HAP-1 (cell line): ENCODE measurements at regions not wholly inside any gene's neighbourhood (a gene's known extent, or its start where the extent isn't known, plus 50 kb on each side); places are given as distances from the start of the nearest gene placed in this dataset.

Experiments
- DNase-seq, 2 experiments: peaks; one replicate each; pipeline ENCODE4 v3.0.0-alpha.2; 2016 to 2020; ENCODE audit warnings: low spot score in 2 of 2
- H3K27me3 ChIP-seq: fragments of 250-450 bp; sonication (Bioruptor Pico); 2 replicates; pipeline ENCODE4 v1.5.1; 2020; ENCODE audit warnings: low read depth, mild to moderate bottlenecking, moderate library complexity
- H3K36me3 ChIP-seq: fragments of 250-450 bp; sonication (Bioruptor Pico); replicated peaks from 2 replicates; pipeline ENCODE4 v1.5.1; 2020; ENCODE audit warnings: mild to moderate bottlenecking
- H3K4me1 ChIP-seq: fragments of 250-450 bp; sonication (Bioruptor Pico); 2 replicates; pipeline ENCODE4 v1.5.1; 2020; ENCODE audit warnings: mild to moderate bottlenecking
- H3K4me3 ChIP-seq: fragments of 250-450 bp; sonication (Bioruptor Pico); 2 replicates; pipeline ENCODE4 v1.5.1; 2020; ENCODE audit warnings: mild to moderate bottlenecking, moderate library complexity
- H3K9me3 ChIP-seq: fragments of 250-450 bp; sonication (Bioruptor Pico); 2 replicates; pipeline ENCODE4 v1.5.1; 2020; ENCODE audit warnings: mild to moderate bottlenecking, moderate library complexity
- in situ Hi-C: fragments of 300-500 bp; cut with MboI; formaldehyde crosslinking; loops from 3 replicates; pipeline ENCODE4 v1.14.3; 2020; ENCODE audit warnings: low sequenced_read_pairs, inconsistent platforms, mixed read lengths

DNA sequence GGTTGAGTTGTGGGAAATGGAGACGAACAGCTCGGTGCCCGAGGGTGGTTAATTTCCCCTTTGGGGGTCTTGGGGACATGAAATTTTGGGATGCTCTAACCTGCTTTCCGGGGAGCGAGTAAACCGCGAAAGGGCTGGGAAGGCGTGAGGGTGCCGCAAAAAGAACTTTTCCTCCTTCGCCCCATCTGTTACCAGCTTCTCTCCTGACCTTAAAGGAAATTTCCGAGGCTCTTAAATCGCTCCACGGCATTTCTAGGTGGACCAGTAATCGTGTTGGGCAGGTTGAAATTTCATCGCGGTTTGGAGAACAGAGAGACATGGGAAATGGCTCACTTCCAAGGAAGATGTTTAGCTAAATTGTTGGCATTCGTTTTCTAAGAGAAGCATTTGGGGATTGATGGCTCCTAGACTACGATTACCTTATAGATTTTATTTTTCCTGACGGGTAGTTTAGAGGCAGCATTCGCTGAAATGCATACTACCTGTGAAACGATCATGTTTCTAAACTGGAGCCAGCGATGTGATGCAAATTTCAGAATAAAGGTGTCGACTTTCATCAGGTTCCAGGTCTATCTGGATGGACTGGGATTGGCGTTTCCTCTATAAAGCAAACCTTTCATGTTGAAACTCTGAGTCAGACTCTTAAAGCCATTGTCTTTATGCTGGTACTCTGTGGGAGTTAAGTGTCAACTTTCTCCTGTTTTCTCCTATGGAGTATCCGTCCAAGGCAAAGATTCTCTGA, 414.5 kb downstream of the PCNX1 start:
- in situ Hi-C loops, result no loop called here
- H3K9me3 ChIP-seq, result no peaks in the 10 kb centered on the region
- no peaks in the 10 kb centered on the region for H3K27me3 ChIP-seq
- H3K4me3 ChIP-seq, result peak overlapping the region; percentile 70
- peaks cover 4% of the 10 kb centered on the region; the same call in 1 of the 2 replicates for H3K4me1 ChIP-seq
- H3K36me3 ChIP-seq, result no peaks in the 10 kb centered on the region
- peak; percentile 17 to 70 for DNase-seq

DNA sequence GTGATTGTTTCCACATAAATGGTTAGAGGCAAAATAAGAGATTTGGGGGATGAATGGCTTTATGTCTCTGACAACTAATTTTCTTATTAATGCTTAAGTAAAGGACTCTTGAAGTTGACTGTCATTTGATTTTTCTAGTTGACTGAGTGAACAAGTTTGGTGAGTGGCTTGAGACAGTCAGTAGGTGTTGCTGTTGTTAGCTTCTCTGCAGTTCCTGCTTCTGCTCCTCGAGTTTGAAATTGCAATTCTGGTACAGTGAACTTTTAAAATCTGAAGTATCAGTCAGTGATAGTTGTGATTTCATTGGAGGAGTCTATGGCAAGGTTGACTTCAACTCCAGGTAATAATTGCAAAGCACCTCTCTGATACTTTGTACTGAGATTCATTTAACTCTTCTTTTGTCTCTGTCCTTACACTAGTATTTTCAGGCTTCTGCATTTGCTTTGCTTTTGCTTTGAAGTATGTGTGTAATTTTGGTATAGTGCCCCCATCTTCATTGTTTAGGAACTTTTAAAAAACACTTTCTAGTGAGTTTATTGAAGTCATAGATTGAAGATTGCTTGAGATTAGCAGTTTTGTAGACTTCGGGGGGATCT, 415.5 kb downstream of the PCNX1 start:
- Histone ChIP-seq H3K4me3 (no peak overlapping the region), H3K36me3 (no peaks in the 10 kb centered on the region), H3K9me3 (no peaks in the 10 kb centered on the region), H3K27me3 (no peaks in the 10 kb centered on the region), H3K4me1 (peaks cover 4% of the 10 kb centered on the region; the same call in 1 of the 2 replicates)
- DNase-seq, result peak in 1 of 2 experiments; percentile 3
- in situ Hi-C loops, result no loop called here

- DNase-seq, result no peak
- Histone ChIP-seq H3K36me3 (no peaks in the 10 kb centered on the region), H3K4me1 (peaks cover 4% of the 10 kb centered on the region; the same call in 1 of the 2 replicates), H3K27me3 (no peaks in the 10 kb centered on the region), H3K9me3 (no peaks in the 10 kb centered on the region), H3K4me3 (no peak overlapping the region)
- in situ Hi-C loops, result no loop called here
Measured at GRCh38 chr14:71324767-71325272, 417.6 kb downstream of the PCNX1 start.

GRCh38 chr14:71327691-71328090, 420.4 kb downstream of the PCNX1 start:
- in situ Hi-C loops, result no loop called here

GRCh38 chr14:71328183-71328582, 420.9 kb downstream of the PCNX1 start:
- Histone ChIP-seq H3K9me3 (no peaks in the 10 kb centered on the region), H3K4me3 (no peak overlapping the region), H3K36me3 (no peaks in the 10 kb centered on the region), H3K4me1 (no peaks in the 10 kb centered on the region), H3K27me3 (no peaks in the 10 kb centered on the region)
- no peak for DNase-seq
- in situ Hi-C loops, result no loop called here

More at GRCh38 chr14:71327691-71328090, 420.4 kb downstream of the PCNX1 start:
- DNase-seq, result no peak
- Histone ChIP-seq H3K9me3 (no peaks in the 10 kb centered on the region), H3K36me3 (no peaks in the 10 kb centered on the region), H3K4me1 (no peaks in the 10 kb centered on the region), H3K4me3 (no peak overlapping the region), H3K27me3 (no peaks in the 10 kb centered on the region)

- no peaks in the 10 kb centered on the region for H3K4me1 ChIP-seq
- in situ Hi-C loops, result no loop called here
- no peak for DNase-seq
Measured at GRCh38 chr14:71328954-71329353, 421.7 kb downstream of the PCNX1 start.

GRCh38 chr14:71331403-71331802, 424.1 kb downstream of the PCNX1 start:
- Histone ChIP-seq H3K36me3 (no peaks in the 10 kb centered on the region), H3K27me3 (no peaks in the 10 kb centered on the region), H3K9me3 (no peaks in the 10 kb centered on the region), H3K4me3 (no peak overlapping the region), H3K4me1 (no peaks in the 10 kb centered on the region)
- DNase-seq, result no peak
- in situ Hi-C loops, result no loop called here

More at GRCh38 chr14:71328954-71329353, 421.7 kb downstream of the PCNX1 start:
- Histone ChIP-seq H3K27me3 (no peaks in the 10 kb centered on the region), H3K36me3 (no peaks in the 10 kb centered on the region), H3K9me3 (no peaks in the 10 kb centered on the region), H3K4me3 (no peak overlapping the region)

DNA sequence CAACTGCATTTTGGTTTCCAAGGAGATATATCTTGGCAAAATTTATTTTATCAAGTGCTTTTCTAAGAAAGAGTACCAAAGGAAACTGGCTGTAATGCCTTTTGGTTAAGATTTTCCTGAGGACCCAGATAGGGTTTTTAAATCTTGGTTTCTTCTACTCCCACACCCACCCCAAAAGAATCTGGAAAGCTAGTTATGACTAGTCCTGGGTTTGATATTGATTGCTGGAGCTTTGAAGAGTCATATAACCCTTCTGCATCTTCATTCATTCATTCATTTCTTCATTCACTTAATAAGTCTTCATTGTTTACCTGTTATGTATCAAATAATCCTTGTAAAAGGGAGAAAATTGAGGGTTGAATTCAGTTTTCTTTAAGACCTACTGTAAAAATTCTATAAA, 425.2 kb downstream of the PCNX1 start:
- Histone ChIP-seq H3K36me3 (no peaks in the 10 kb centered on the region), H3K4me1 (no peaks in the 10 kb centered on the region), H3K9me3 (no peaks in the 10 kb centered on the region), H3K27me3 (no peaks in the 10 kb centered on the region), H3K4me3 (no peak overlapping the region)
- no peak for DNase-seq
- in situ Hi-C loops, result no loop called here

DNA sequence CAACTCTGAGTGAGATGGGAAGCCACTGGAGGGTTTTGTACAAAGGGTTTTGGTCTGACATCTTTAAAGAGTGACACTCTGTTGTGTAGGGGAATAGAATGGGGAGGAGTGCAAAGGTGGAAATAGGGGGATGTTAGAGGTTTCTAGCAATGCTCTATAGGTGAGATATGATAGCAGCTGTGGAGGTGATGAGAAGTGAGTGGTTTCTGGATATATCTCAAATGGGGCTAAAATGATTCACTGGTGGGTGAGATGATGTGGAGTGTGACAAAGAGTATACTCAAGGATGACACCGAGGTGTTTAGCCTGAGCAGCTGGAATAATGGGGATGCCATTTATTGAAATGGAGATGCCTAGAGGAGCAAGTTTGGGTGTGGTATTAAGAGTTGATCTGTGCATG, 426.4 kb downstream of the PCNX1 start:
- Histone ChIP-seq H3K36me3 (no peaks in the 10 kb centered on the region), H3K4me1 (no peaks in the 10 kb centered on the region), H3K4me3 (no peak overlapping the region), H3K9me3 (no peaks in the 10 kb centered on the region), H3K27me3 (no peaks in the 10 kb centered on the region)
- in situ Hi-C loops, result no loop called here
- DNase-seq, result no peak

DNA sequence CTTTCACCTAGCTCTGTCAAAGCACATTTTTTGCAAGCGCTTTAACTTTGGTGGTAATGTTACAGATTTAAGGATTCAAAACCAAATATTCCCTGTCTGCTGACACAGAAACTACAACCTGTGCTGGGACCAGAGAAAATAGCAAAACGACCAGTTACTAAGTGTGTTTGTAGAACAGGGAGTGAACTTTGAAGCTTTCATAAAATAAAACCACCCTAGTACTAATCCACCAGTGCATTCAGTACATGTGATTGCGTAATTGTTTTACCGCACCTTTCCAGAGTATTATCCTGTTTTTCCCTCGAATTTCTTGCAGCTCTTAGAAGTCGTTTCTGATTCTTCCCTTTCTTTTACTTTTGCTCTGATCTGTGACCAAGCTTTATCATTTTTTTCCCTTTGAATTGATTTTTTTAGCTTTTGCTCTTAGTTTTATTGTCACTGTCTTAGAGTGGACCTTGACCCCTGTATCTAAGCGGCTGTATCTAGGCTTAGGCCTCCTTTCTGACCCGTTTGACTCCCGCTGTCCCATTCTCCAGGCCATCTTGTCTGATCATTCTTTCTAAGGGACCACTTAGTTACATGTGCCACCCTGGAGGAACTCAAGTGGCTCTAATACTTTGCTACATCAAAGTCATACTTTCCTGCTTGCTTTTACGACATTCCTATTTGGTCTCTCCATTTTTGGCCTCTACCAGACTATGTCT, 429.4 kb downstream of the PCNX1 start:
- Histone ChIP-seq H3K4me1 (no peaks in the 10 kb centered on the region), H3K27me3 (no peaks in the 10 kb centered on the region), H3K4me3 (no peak overlapping the region), H3K9me3 (no peaks in the 10 kb centered on the region), H3K36me3 (no peaks in the 10 kb centered on the region)
- DNase-seq, result no peak
- in situ Hi-C loops, result no loop called here

DNA sequence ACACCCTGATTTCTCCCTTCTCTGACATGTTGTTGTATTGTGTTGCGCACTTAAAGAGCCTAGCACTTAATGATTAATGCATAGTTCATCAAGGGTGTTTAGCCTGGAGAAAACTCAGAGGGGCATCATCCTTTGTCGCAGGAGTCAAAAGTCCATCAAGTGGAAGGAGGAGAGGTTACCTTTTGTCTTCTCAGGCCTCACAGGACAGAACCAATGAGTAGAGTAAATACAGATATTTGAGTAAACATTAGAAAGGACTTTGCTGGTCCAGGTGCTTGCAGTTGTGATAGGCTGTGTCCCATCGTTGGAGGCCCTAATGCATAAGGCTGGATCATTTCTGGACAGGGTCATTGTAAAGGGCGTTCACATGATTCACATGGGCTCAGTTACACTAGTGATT, 430.9 kb downstream of the PCNX1 start:
- H3K36me3 ChIP-seq, result no peaks in the 10 kb centered on the region
- H3K4me1 ChIP-seq, result no peaks in the 10 kb centered on the region
- no peaks in the 10 kb centered on the region for H3K9me3 ChIP-seq
- in situ Hi-C loops, result no loop called here
- H3K27me3 ChIP-seq, result no peaks in the 10 kb centered on the region
- H3K4me3 ChIP-seq, result no peak overlapping the region
- DNase-seq, result no peak

GRCh38 chr14:71339650-71340415, 432.6 kb downstream of the PCNX1 start:
- Histone ChIP-seq H3K36me3 (no peaks in the 10 kb centered on the region), H3K9me3 (no peaks in the 10 kb centered on the region), H3K4me1 (no peaks in the 10 kb centered on the region), H3K4me3 (no peak overlapping the region), H3K27me3 (no peaks in the 10 kb centered on the region)
- DNase-seq, result no peak
- in situ Hi-C loops, result no loop called here

- H3K27me3 ChIP-seq, result no peaks in the 10 kb centered on the region
- in situ Hi-C loops, result no loop called here
- H3K4me3 ChIP-seq, result no peak overlapping the region
- no peaks in the 10 kb centered on the region for H3K36me3 ChIP-seq
- no peaks in the 10 kb centered on the region for H3K9me3 ChIP-seq
- DNase-seq, result no peak
- no peaks in the 10 kb centered on the region for H3K4me1 ChIP-seq
Measured at GRCh38 chr14:71341156-71341555, 433.9 kb downstream of the PCNX1 start.
